SKM-1 (cell line): ENCODE measurements at regions not wholly inside any gene's neighbourhood (a gene's known extent, or its start where the extent isn't known, plus 50 kb on each side); places are given as distances from the start of the nearest gene placed in this dataset.

Experiments used
- DNase-seq: peaks from one replicate; lab custom pipeline; 2025; ENCODE audit not compliant: unreplicated experiment; lab: John Stamatoyannopoulos, UW

GRCh38 chr4:138085736-138086305, 156.3 kb downstream of the SLC7A11 start:
- no peak for DNase-seq

- DNase-seq, result no peak
These were observed 163.2 kb downstream of the SLC7A11 start for GRCh38 chr4:138078751-138079520.

- no peak for DNase-seq
These were observed 163.9 kb downstream of the SLC7A11 start for GRCh38 chr4:138078253-138078652.

GRCh38 chr4:138076561-138076960, 165.6 kb downstream of the SLC7A11 start:
- DNase-seq, result no peak

- no peak for DNase-seq
These were observed 171.3 kb downstream of the SLC7A11 start for GRCh38 chr4:138070816-138071215.

- DNase-seq, result no peak
These were observed 178.6 kb downstream of the SLC7A11 start for GRCh38 chr4:138063581-138063980.

- DNase-seq, result no peak
These were observed 179.2 kb downstream of the SLC7A11 start for GRCh38 chr4:138062929-138063328.

- no peak for DNase-seq
These were observed 185.6 kb downstream of the SLC7A11 start for GRCh38 chr4:138056541-138056940.

GRCh38 chr4:138055890-138056289, 186.3 kb downstream of the SLC7A11 start:
- DNase-seq, result no peak

- DNase-seq, result no peak
These were observed 188.4 kb downstream of the SLC7A11 start for GRCh38 chr4:138053641-138054301.

GRCh38 chr4:138052806-138053632, 189.1 kb downstream of the SLC7A11 start:
- no peak for DNase-seq

GRCh38 chr4:138051157-138051556, 191.0 kb downstream of the SLC7A11 start:
- no peak for DNase-seq

GRCh38 chr4:138050601-138051000, 191.5 kb downstream of the SLC7A11 start:
- no peak for DNase-seq

- DNase-seq, result no peak
These were observed 192.8 kb downstream of the SLC7A11 start for GRCh38 chr4:138049355-138049754.

GRCh38 chr4:138047290-138047689, 194.9 kb downstream of the SLC7A11 start:
- no peak for DNase-seq

GRCh38 chr4:138045036-138045435, 197.1 kb downstream of the SLC7A11 start:
- no peak for DNase-seq

GRCh38 chr4:138039010-138039409, 203.1 kb downstream of the SLC7A11 start:
- no peak for DNase-seq

GRCh38 chr4:138037696-138038095, 204.5 kb downstream of the SLC7A11 start:
- DNase-seq, result no peak

- DNase-seq, result peak; percentile 52
These were observed 206.3 kb downstream of the SLC7A11 start for GRCh38 chr4:138035781-138036258.

- DNase-seq, result no peak
These were observed 207.3 kb downstream of the SLC7A11 start for GRCh38 chr4:138034871-138035270.

GRCh38 chr4:138032222-138032621, 209.9 kb downstream of the SLC7A11 start:
- DNase-seq, result no peak
